HG03439 (cell line): ENCODE measurements at regions not wholly inside any gene's neighbourhood (a gene's known extent, or its start where the extent isn't known, plus 50 kb on each side); places are given as distances from the start of the nearest gene placed in this dataset.

Source experiments
- ATAC-seq: cut with Tn5 transposase; IDR thresholded peaks from one replicate; pipeline ENCODE4 v1.9.1; 2021; ENCODE audit warnings: mild to moderate bottlenecking, moderate library complexity; ENCODE audit not compliant: unreplicated experiment

GRCh38 chr13:24106429-24106828, 54.1 kb upstream of the SPATA13 start:
- no peak for ATAC-seq

GRCh38 chr13:24107955-24108614, 52.4 kb upstream of the SPATA13 start:
- ATAC-seq, result no peak

GRCh38 chr13:24108615-24108965, 51.9 kb upstream of the SPATA13 start:
- ATAC-seq, result no peak

- ATAC-seq, result no peak
These were observed 50.5 kb upstream of the SPATA13 start for GRCh38 chr13:24110011-24110410.
